HEK293 (cell line): ENCODE measurements at regions not wholly inside any gene's neighbourhood (a gene's known extent, or its start where the extent isn't known, plus 50 kb on each side); places are given as distances from the start of the nearest gene placed in this dataset.

Experiments used
- CTCF ChIA-PET: fragments of 350-600 bp; formaldehyde crosslinking; extraction: SDS; loops from one replicate; lab custom pipeline; 2021; ENCODE audit warnings: antibody characterized with exemption; lab: Yijun Ruan, JAX
- POLR2A ChIA-PET: fragments of 300-600 bp; formaldehyde crosslinking; extraction: SDS; loops from one replicate; lab custom pipeline; 2020; ENCODE audit warnings: antibody characterized with exemption, inconsistent platforms; lab: Yijun Ruan, JAX
- H3K27ac ChIP-seq: fragments of 200-500 bp; sonication (Bioruptor generic); 2 replicates; pipeline ENCODE4 v1.5.1; 2014; ENCODE audit warnings: low read depth, low read length, control low read depth, inconsistent platforms; ENCODE audit errors: extremely low read depth
- H3K36me3 ChIP-seq, 2 experiments: fragments of 200-500 bp in 1 of 2; sonication (Bioruptor generic) in 1 of 2; 1 replicate in 1 of 2; 2 replicates in 1 of 2; pipeline ENCODE4 v1.5.1; 2014 to 2017; ENCODE audit warnings: inconsistent platforms in 2 of 2, low read length in 2 of 2; ENCODE audit not compliant: control insufficient read depth in 2 of 2, insufficient read depth in 1 of 2
- H3K4me1 ChIP-seq: fragments of 200-500 bp; sonication (Bioruptor generic); 2 replicates; pipeline ENCODE4 v1.5.1; 2014; ENCODE audit warnings: mild to moderate bottlenecking, low read length, inconsistent platforms; ENCODE audit not compliant: control insufficient read depth, insufficient read depth
- H3K4me3 ChIP-seq: 2 replicates; pipeline ENCODE4 v1.5.1; 2011; ENCODE audit warnings: low read depth, mild to moderate bottlenecking, control low read depth, low read length, moderate library complexity
- H3K9me3 ChIP-seq: fragments of 200-500 bp; sonication (Bioruptor generic); 2 replicates; pipeline ENCODE4 v1.5.1; 2014; ENCODE audit warnings: low read depth, low read length, inconsistent platforms; ENCODE audit not compliant: control insufficient read depth, insufficient read depth
- BCL11A ChIP-seq: fragments of 450-650 bp; formaldehyde crosslinking; IDR thresholded peaks from 2 replicates; pipeline ENCODE4 v1.5.1; 2016; ENCODE audit warnings: low read depth, missing biosample characterization, missing genetic modification characterization
- BCL6B ChIP-seq: fragments of 450-650 bp; formaldehyde crosslinking; IDR thresholded peaks from 2 replicates; pipeline ENCODE4 v1.5.1; 2017; ENCODE audit warnings: missing biosample characterization, missing genetic modification characterization
- GFI1B ChIP-seq: fragments of 450-650 bp; formaldehyde crosslinking; IDR thresholded peaks from 2 replicates; pipeline ENCODE4 v1.5.1; 2016; ENCODE audit warnings: missing biosample characterization, missing genetic modification characterization
- KLF7 ChIP-seq: fragments of 450-650 bp; formaldehyde crosslinking; IDR thresholded peaks from 2 replicates; pipeline ENCODE4 v1.5.1; 2016; ENCODE audit warnings: missing biosample characterization, missing genetic modification characterization, borderline replicate concordance
- KLF9 ChIP-seq: fragments of 450-650 bp; formaldehyde crosslinking; IDR thresholded peaks from 2 replicates; pipeline ENCODE4 v1.5.1; 2016; ENCODE audit warnings: missing biosample characterization, missing genetic modification characterization, low read depth
- MEIS1 ChIP-seq: sonication (generic); formaldehyde crosslinking; IDR thresholded peaks from 2 replicates; pipeline ENCODE4 v1.8.1; 2022; ENCODE audit warnings: missing genetic modification reagents, mild to moderate bottlenecking, borderline replicate concordance
- ZFP37 ChIP-seq: fragments of 450-650 bp; formaldehyde crosslinking; IDR thresholded peaks from 2 replicates; pipeline ENCODE4 v1.5.1; 2016; ENCODE audit warnings: missing biosample characterization, missing genetic modification characterization
- ZNF175 ChIP-seq: fragments of 450-650 bp; formaldehyde crosslinking; IDR thresholded peaks from 2 replicates; pipeline ENCODE4 v1.5.1; 2016; ENCODE audit warnings: missing biosample characterization, missing genetic modification characterization
- ZNF223 ChIP-seq: fragments of 450-650 bp; formaldehyde crosslinking; IDR thresholded peaks from 2 replicates; pipeline ENCODE4 v1.5.1; 2016; ENCODE audit warnings: missing biosample characterization, missing genetic modification characterization
- ZNF24 ChIP-seq: fragments of 450-650 bp; formaldehyde crosslinking; IDR thresholded peaks from 2 replicates; pipeline ENCODE4 v1.5.1; 2016; ENCODE audit warnings: missing biosample characterization, missing genetic modification characterization
- ZNF404 ChIP-seq: fragments of 450-650 bp; formaldehyde crosslinking; IDR thresholded peaks from 2 replicates; pipeline ENCODE4 v1.5.1; 2017; ENCODE audit warnings: missing biosample characterization, missing genetic modification characterization
- ZNF426 ChIP-seq: fragments of 450-650 bp; formaldehyde crosslinking; IDR thresholded peaks from 2 replicates; pipeline ENCODE4 v1.5.1; 2017; ENCODE audit warnings: missing biosample characterization, missing genetic modification characterization, mild to moderate bottlenecking, inconsistent platforms, moderate library complexity
- ZNF596 ChIP-seq: fragments of 450-650 bp; IDR thresholded peaks from 2 replicates; pipeline ENCODE4 v1.5.0; 2018; ENCODE audit warnings: missing biosample characterization, mild to moderate bottlenecking, missing genetic modification characterization, moderate library complexity
- ZNF600 ChIP-seq: fragments of 450-650 bp; formaldehyde crosslinking; IDR thresholded peaks from 2 replicates; pipeline ENCODE4 v1.5.1; 2016; ENCODE audit warnings: missing biosample characterization, missing genetic modification characterization
- ZNF624 ChIP-seq: fragments of 450-650 bp; formaldehyde crosslinking; IDR thresholded peaks from 2 replicates; pipeline ENCODE4 v1.5.1; 2017; ENCODE audit warnings: missing biosample characterization, missing genetic modification characterization
- ZNF76 ChIP-seq: fragments of 450-650 bp; formaldehyde crosslinking; IDR thresholded peaks from 2 replicates; pipeline ENCODE4; 2016; ENCODE audit warnings: low read depth, missing biosample characterization, missing genetic modification characterization, borderline replicate concordance
- ZNF830 ChIP-seq: fragments of 450-650 bp; IDR thresholded peaks from 2 replicates; pipeline ENCODE4 v1.5.0; 2018; ENCODE audit warnings: missing biosample characterization, missing genetic modification characterization, low read depth, mild to moderate bottlenecking, moderate library complexity
- ZSCAN16 ChIP-seq: fragments of 450-650 bp; formaldehyde crosslinking; IDR thresholded peaks from 2 replicates; pipeline ENCODE4 v1.5.1; 2016; ENCODE audit warnings: missing biosample characterization, missing genetic modification characterization
- ZSCAN23 ChIP-seq: fragments of 450-650 bp; formaldehyde crosslinking; IDR thresholded peaks from 2 replicates; pipeline ENCODE4 v1.5.1; 2016; ENCODE audit warnings: missing biosample characterization, missing genetic modification characterization
- TF ChIP-seq, protein P1 (sequence below): fragments of 450-650 bp; formaldehyde crosslinking; IDR thresholded peaks from 2 replicates; pipeline ENCODE4 v1.5.0; 2017; ENCODE audit warnings: missing biosample characterization, missing genetic modification characterization, borderline replicate concordance
- TF ChIP-seq, protein P2 (sequence below): fragments of 450-650 bp; formaldehyde crosslinking; IDR thresholded peaks from 2 replicates; pipeline ENCODE4 v1.5.1; 2016; ENCODE audit warnings: missing biosample characterization, missing genetic modification characterization
- TF ChIP-seq, protein P3 (sequence below): fragments of 450-650 bp; formaldehyde crosslinking; IDR thresholded peaks from 2 replicates; pipeline ENCODE4 v1.5.1; 2016; ENCODE audit warnings: missing biosample characterization, missing genetic modification characterization
- TF ChIP-seq, protein P4 (sequence below): fragments of 450-650 bp; formaldehyde crosslinking; IDR thresholded peaks from 2 replicates; pipeline ENCODE4 v1.5.1; 2017; ENCODE audit warnings: missing biosample characterization, missing genetic modification characterization
- TF ChIP-seq, protein P5 (sequence below): fragments of 450-650 bp; formaldehyde crosslinking; IDR thresholded peaks from 2 replicates; pipeline ENCODE4 v1.5.1; 2016; ENCODE audit warnings: missing biosample characterization, missing genetic modification characterization

DNA sequence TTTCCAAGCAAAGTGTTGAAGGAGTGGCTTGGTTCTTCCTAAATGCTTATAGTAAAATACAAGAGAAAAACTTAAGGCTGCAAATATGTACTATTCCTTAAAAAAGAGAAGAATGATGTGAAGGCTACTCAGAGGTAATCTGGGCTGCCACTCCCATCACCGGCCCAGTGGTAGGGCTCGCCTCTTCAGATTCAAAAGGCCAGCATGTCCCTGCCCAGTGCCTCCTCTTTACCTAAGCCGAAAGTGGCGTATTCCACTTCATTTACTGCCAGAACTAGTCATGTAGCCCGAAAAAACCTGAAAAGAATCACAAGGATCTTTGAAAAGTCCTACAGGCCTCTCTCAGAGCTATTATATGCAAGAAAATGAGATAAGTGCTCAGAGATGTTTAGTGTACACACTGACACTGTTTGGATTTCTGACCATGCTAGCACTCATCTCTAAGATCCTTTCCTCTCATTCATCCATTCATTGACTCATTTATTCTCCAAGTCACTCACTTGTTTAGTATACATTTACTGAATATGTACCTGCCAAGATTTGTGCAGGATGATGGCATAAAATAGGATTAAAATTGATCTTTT lies 373.3 kb upstream of the THBS1 start:
- Histone ChIP-seq H3K4me1 (no peaks in the 10 kb centered on the region), H3K4me3 (no peak overlapping the region), H3K36me3 (no peaks in the 10 kb centered on the region), H3K9me3 (no peaks in the 10 kb centered on the region), H3K27ac (no peak overlapping the region)
- CTCF ChIA-PET: no interaction called here
- TF ChIP-seq ZNF830 (tag by site-specific recombination) (no peak), KLF7 (no peak), ZNF76 (tag by site-specific recombination) (no peak), ZNF404 (no peak), ZNF600 (tag by site-specific recombination) (no peak), ZFP37 (tag by site-specific recombination) (no peak), ZNF223 (no peak), BCL11A (no peak)
- TF ChIP-seq, protein P1, sequence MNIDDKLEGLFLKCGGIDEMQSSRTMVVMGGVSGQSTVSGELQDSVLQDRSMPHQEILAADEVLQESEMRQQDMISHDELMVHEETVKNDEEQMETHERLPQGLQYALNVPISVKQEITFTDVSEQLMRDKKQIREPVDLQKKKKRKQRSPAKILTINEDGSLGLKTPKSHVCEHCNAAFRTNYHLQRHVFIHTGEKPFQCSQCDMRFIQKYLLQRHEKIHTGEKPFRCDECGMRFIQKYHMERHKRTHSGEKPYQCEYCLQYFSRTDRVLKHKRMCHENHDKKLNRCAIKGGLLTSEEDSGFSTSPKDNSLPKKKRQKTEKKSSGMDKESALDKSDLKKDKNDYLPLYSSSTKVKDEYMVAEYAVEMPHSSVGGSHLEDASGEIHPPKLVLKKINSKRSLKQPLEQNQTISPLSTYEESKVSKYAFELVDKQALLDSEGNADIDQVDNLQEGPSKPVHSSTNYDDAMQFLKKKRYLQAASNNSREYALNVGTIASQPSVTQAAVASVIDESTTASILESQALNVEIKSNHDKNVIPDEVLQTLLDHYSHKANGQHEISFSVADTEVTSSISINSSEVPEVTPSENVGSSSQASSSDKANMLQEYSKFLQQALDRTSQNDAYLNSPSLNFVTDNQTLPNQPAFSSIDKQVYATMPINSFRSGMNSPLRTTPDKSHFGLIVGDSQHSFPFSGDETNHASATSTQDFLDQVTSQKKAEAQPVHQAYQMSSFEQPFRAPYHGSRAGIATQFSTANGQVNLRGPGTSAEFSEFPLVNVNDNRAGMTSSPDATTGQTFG (tag by site-specific recombination): no peak
- TF ChIP-seq, protein P2, sequence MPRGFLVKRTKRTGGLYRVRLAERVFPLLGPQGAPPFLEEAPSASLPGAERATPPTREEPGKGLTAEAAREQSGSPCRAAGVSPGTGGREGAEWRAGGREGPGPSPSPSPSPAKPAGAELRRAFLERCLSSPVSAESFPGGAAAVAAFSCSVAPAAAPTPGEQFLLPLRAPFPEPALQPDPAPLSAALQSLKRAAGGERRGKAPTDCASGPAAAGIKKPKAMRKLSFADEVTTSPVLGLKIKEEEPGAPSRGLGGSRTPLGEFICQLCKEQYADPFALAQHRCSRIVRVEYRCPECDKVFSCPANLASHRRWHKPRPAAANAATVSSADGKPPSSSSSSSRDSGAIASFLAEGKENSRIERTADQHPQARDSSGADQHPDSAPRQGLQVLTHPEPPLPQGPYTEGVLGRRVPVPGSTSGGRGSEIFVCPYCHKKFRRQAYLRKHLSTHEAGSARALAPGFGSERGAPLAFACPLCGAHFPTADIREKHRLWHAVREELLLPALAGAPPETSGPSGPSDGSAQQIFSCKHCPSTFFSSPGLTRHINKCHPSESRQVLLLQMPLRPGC (tag by site-specific recombination): no peak
- POLR2A ChIA-PET: no interaction called here

- Histone ChIP-seq H3K4me1 (no peaks in the 10 kb centered on the region), H3K27ac (no peak overlapping the region), H3K4me3 (no peak overlapping the region), H3K36me3 (no peaks in the 10 kb centered on the region), H3K9me3 (no peaks in the 10 kb centered on the region)
- ChIA-PET POLR2A (no interaction called here), CTCF (no interaction called here)
- TF ChIP-seq ZNF76 (tag by site-specific recombination) (no peak), BCL6B (tag by site-specific recombination) (no peak), ZNF24 (tag by site-specific recombination) (no peak), ZNF426 (tag by site-specific recombination) (no peak), KLF9 (tag by site-specific recombination) (no peak), ZSCAN16 (tag by site-specific recombination) (no peak), ZNF596 (tag by site-specific recombination) (no peak), ZSCAN23 (tag by site-specific recombination) (no peak), ZNF175 (no peak), ZNF223 (no peak), MEIS1 (no peak), ZNF624 (tag by site-specific recombination) (no peak), GFI1B (tag by site-specific recombination) (no peak)
- TF ChIP-seq, protein P3, sequence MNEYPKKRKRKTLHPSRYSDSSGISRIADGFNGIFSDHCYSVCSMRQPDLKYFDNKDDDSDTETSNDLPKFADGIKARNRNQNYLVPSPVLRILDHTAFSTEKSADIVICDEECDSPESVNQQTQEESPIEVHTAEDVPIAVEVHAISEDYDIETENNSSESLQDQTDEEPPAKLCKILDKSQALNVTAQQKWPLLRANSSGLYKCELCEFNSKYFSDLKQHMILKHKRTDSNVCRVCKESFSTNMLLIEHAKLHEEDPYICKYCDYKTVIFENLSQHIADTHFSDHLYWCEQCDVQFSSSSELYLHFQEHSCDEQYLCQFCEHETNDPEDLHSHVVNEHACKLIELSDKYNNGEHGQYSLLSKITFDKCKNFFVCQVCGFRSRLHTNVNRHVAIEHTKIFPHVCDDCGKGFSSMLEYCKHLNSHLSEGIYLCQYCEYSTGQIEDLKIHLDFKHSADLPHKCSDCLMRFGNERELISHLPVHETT: no peak
- TF ChIP-seq, protein P4, sequence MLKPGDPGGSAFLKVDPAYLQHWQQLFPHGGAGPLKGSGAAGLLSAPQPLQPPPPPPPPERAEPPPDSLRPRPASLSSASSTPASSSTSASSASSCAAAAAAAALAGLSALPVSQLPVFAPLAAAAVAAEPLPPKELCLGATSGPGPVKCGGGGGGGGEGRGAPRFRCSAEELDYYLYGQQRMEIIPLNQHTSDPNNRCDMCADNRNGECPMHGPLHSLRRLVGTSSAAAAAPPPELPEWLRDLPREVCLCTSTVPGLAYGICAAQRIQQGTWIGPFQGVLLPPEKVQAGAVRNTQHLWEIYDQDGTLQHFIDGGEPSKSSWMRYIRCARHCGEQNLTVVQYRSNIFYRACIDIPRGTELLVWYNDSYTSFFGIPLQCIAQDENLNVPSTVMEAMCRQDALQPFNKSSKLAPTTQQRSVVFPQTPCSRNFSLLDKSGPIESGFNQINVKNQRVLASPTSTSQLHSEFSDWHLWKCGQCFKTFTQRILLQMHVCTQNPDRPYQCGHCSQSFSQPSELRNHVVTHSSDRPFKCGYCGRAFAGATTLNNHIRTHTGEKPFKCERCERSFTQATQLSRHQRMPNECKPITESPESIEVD: no peak
- TF ChIP-seq, protein P5, sequence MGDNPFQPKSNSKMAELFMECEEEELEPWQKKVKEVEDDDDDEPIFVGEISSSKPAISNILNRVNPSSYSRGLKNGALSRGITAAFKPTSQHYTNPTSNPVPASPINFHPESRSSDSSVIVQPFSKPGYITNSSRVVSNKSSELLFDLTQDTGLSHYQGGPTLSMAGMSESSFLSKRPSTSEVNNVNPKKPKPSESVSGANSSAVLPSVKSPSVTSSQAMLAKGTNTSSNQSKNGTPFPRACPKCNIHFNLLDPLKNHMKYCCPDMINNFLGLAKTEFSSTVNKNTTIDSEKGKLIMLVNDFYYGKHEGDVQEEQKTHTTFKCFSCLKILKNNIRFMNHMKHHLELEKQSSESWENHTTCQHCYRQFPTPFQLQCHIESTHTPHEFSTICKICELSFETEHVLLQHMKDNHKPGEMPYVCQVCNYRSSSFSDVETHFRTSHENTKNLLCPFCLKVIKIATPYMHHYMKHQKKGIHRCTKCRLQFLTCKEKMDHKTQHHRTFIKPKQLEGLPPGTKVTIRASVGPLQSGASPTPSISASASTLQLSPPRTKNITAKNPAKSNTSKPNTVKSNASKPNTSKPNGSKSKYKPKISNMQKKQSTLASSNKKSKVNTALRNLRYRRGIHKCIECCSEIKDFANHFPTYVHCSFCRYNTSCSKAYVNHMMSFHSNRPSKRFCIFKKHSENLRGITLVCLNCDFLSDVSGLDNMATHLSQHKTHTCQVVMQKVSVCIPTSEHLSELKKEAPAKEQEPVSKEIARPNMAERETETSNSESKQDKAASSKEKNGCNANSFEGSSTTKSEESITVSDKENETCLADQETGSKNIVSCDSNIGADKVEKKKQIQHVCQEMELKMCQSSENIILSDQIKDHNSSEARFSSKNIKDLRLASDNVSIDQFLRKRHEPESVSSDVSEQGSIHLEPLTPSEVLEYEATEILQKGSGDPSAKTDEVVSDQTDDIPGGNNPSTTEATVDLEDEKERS (tag by site-specific recombination): no peak
Measured at GRCh38 chr15:39208187-39208586, 372.7 kb upstream of the THBS1 start.
